Kidney epithelial cell (primary cell): ENCODE measurements at regions not wholly inside any gene's neighbourhood (a gene's known extent, or its start where the extent isn't known, plus 50 kb on each side); places are given as distances from the start of the nearest gene placed in this dataset.

ENCODE experiments used
- DNase-seq: peaks from one replicate; pipeline ENCODE4 v3.0.0-alpha.2; 2010; ENCODE audit warnings: low read depth
- H3K27me3 ChIP-seq: 2 replicates; pipeline ENCODE4 v1.6.0; 2011; ENCODE audit warnings: low read length; ENCODE audit not compliant: control insufficient read depth, insufficient read depth
- H3K36me3 ChIP-seq: 2 replicates; pipeline ENCODE4 v1.5.1; 2011; ENCODE audit warnings: low read length; ENCODE audit not compliant: control insufficient read depth, insufficient read depth
- H3K4me3 ChIP-seq: 2 replicates; pipeline ENCODE4 v1.5.1; 2011; ENCODE audit warnings: low read depth, mild to moderate bottlenecking, control low read depth, low read length
- CTCF ChIP-seq: IDR thresholded peaks from 2 replicates; pipeline ENCODE4 v1.5.1; 2011; ENCODE audit warnings: mild to moderate bottlenecking, moderate library complexity, low read length, control low read depth, inconsistent platforms; ENCODE audit not compliant: insufficient read depth, poor library complexity, severe bottlenecking

GRCh38 chr11:109077291-109077920, 344.6 kb upstream of the C11orf87 start:
- H3K36me3 ChIP-seq: no peaks in the 10 kb centered on the region
- H3K4me3 ChIP-seq: no peak overlapping the region
- no peak for TF ChIP-seq CTCF

GRCh38 chr11:109085708-109086373, 336.1 kb upstream of the C11orf87 start:
- Histone ChIP-seq H3K4me3 (no peak overlapping the region), H3K27me3 (no peaks in the 10 kb centered on the region), H3K36me3 (no peaks in the 10 kb centered on the region)
- no peak for DNase-seq
- no peak for TF ChIP-seq CTCF

More at GRCh38 chr11:109077291-109077920, 344.6 kb upstream of the C11orf87 start:
- H3K27me3 ChIP-seq: no peaks in the 10 kb centered on the region
- DNase-seq: no peak

- no peaks in the 10 kb centered on the region for H3K27me3 ChIP-seq
- DNase-seq: no peak
- TF ChIP-seq CTCF: no peak
- no peaks in the 10 kb centered on the region for H3K36me3 ChIP-seq
- no peak overlapping the region for H3K4me3 ChIP-seq
Observed at GRCh38 chr11:109086931-109087330, 335.1 kb upstream of the C11orf87 start.

GRCh38 chr11:109088086-109088485, 333.9 kb upstream of the C11orf87 start:
- no peak overlapping the region for H3K4me3 ChIP-seq
- no peak for TF ChIP-seq CTCF
- no peaks in the 10 kb centered on the region for H3K36me3 ChIP-seq
- no peak for DNase-seq
- no peaks in the 10 kb centered on the region for H3K27me3 ChIP-seq

- H3K36me3 ChIP-seq: no peaks in the 10 kb centered on the region
- no peak for DNase-seq
- H3K27me3 ChIP-seq: no peaks in the 10 kb centered on the region
- H3K4me3 ChIP-seq: no peak overlapping the region
- TF ChIP-seq CTCF: no peak
Observed at GRCh38 chr11:109089144-109089543, 332.8 kb upstream of the C11orf87 start.

- no peak for DNase-seq
- no peak for TF ChIP-seq CTCF
- no peaks in the 10 kb centered on the region for H3K36me3 ChIP-seq
- no peaks in the 10 kb centered on the region for H3K27me3 ChIP-seq
- no peak overlapping the region for H3K4me3 ChIP-seq
Observed at GRCh38 chr11:109093354-109093753, 328.6 kb upstream of the C11orf87 start.
